Loucy (cell line): ENCODE measurements at regions not wholly inside any gene's neighbourhood (a gene's known extent, or its start where the extent isn't known, plus 50 kb on each side); places are given as distances from the start of the nearest gene placed in this dataset.

Experiments
- H2AFZ ChIP-seq: fragments of 200-600 bp; sonication (generic); 2 replicates; pipeline ENCODE4 v1.6.0; 2016; ENCODE audit warnings: antibody characterized with exemption, mild to moderate bottlenecking, low read length, moderate library complexity
- H3F3A ChIP-seq: fragments of 200-600 bp; 2 replicates; pipeline ENCODE4 v1.6.0; 2016; ENCODE audit warnings: antibody characterized with exemption, low read depth, mild to moderate bottlenecking
- H3K27me3 ChIP-seq: fragments of 200-600 bp; sonication (generic); 2 replicates; pipeline ENCODE4 v1.6.1; 2014; ENCODE audit warnings: low read length, mild to moderate bottlenecking; ENCODE audit not compliant: insufficient read depth, poor library complexity, severe bottlenecking
- H3K36me3 ChIP-seq: fragments of 200-600 bp; sonication (generic); 2 replicates; pipeline ENCODE4 v1.6.1; 2016; ENCODE audit warnings: low read length; ENCODE audit not compliant: insufficient read depth
- H3K4me1 ChIP-seq: fragments of 200-600 bp; sonication (generic); 2 replicates; pipeline ENCODE4 v1.5.1; 2014; ENCODE audit warnings: low read length, mild to moderate bottlenecking; ENCODE audit not compliant: insufficient read depth, poor library complexity, severe bottlenecking
- H3K4me2 ChIP-seq: fragments of 200-600 bp; sonication (generic); 2 replicates; pipeline ENCODE4 v1.6.0; 2014; ENCODE audit warnings: antibody characterized with exemption, low read length, low read depth, mild to moderate bottlenecking; ENCODE audit not compliant: poor library complexity, severe bottlenecking
- H3K4me3 ChIP-seq: fragments of 200-600 bp; sonication (generic); 2 replicates; pipeline ENCODE4 v1.5.1; 2014; ENCODE audit warnings: low read length, mild to moderate bottlenecking, mixed read lengths; ENCODE audit not compliant: poor library complexity, severe bottlenecking
- H3K79me2 ChIP-seq: fragments of 200-600 bp; sonication (generic); 2 replicates; pipeline ENCODE4 v1.6.1; 2014; ENCODE audit warnings: low read length; ENCODE audit not compliant: insufficient read depth
- H3K9ac ChIP-seq: fragments of 200-600 bp; sonication (generic); 2 replicates; pipeline ENCODE4 v1.6.0; 2014; ENCODE audit warnings: mild to moderate bottlenecking, low read depth, low read length, moderate library complexity; ENCODE audit not compliant: poor library complexity, severe bottlenecking
- H3K9me2 ChIP-seq: fragments of 200-600 bp; sonication (generic); replicated peaks from 2 replicates; pipeline ENCODE4 v1.6.1; 2016; ENCODE audit warnings: low read depth, low read length, mixed read lengths
- H3K9me3 ChIP-seq: fragments of 200-600 bp; sonication (generic); 2 replicates; pipeline ENCODE4 v1.6.1; 2014; ENCODE audit warnings: mild to moderate bottlenecking, antibody characterized with exemption, low read length, low read depth; ENCODE audit not compliant: insufficient read depth
- H4K20me1 ChIP-seq: fragments of 200-600 bp; sonication (generic); 2 replicates; pipeline ENCODE4 v1.6.0; 2014; ENCODE audit warnings: antibody characterized with exemption, low read length, mild to moderate bottlenecking; ENCODE audit not compliant: insufficient read depth, poor library complexity, severe bottlenecking
- EZH2phosphoT487 ChIP-seq: fragments of 200-600 bp; IDR thresholded peaks from 2 replicates; pipeline ENCODE4 v1.6.1; 2018; ENCODE audit warnings: antibody characterized with exemption, mild to moderate bottlenecking, moderate library complexity, borderline replicate concordance
- TF ChIP-seq, protein P1 (sequence below): fragments of 200-600 bp; sonication (generic); conservative IDR thresholded peaks from 2 replicates; pipeline ENCODE4 v1.5.1; 2014; ENCODE audit warnings: mild to moderate bottlenecking, antibody characterized with exemption, low read length

DNA sequence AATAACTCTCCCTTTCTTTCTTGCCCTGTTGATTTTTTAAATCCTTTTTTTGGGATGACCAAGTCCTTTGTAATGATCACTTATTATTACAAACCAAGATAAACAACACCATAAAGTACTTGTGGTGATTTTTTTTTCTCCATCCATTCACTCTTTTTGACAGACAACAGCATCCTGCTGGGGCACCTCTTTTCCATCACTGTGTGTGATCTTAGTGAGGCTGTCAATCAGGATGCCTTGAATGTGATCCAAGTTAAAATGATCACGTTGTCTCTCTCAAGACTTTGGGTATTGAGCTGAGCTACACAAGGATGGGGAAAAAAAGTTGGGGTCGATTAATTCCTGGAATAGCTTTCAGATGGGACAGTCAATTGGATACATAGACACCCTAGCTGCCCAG is 73.6 kb upstream of the PPP2R2B start:
- H3K9ac ChIP-seq = no peak overlapping the region
- H3K27me3 ChIP-seq = no peaks in the 10 kb centered on the region
- no peak overlapping the region for H2AFZ ChIP-seq
- H3K36me3 ChIP-seq = no peaks in the 10 kb centered on the region
- H3K4me1 ChIP-seq = no peaks in the 10 kb centered on the region
- H3K9me3 ChIP-seq = no peaks in the 10 kb centered on the region
- H3K4me3 ChIP-seq = no peak overlapping the region
- no peak overlapping the region for H3K4me2 ChIP-seq
- no peaks in the 10 kb centered on the region for H3K79me2 ChIP-seq
- no peak for TF ChIP-seq EZH2phosphoT487
- TF ChIP-seq, protein P1, sequence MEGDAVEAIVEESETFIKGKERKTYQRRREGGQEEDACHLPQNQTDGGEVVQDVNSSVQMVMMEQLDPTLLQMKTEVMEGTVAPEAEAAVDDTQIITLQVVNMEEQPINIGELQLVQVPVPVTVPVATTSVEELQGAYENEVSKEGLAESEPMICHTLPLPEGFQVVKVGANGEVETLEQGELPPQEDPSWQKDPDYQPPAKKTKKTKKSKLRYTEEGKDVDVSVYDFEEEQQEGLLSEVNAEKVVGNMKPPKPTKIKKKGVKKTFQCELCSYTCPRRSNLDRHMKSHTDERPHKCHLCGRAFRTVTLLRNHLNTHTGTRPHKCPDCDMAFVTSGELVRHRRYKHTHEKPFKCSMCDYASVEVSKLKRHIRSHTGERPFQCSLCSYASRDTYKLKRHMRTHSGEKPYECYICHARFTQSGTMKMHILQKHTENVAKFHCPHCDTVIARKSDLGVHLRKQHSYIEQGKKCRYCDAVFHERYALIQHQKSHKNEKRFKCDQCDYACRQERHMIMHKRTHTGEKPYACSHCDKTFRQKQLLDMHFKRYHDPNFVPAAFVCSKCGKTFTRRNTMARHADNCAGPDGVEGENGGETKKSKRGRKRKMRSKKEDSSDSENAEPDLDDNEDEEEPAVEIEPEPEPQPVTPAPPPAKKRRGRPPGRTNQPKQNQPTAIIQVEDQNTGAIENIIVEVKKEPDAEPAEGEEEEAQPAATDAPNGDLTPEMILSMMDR = no peak
- no peaks in the 10 kb centered on the region for H3K9me2 ChIP-seq
- H4K20me1 ChIP-seq = no peaks in the 10 kb centered on the region
- H3F3A ChIP-seq = no peaks in the 10 kb centered on the region

DNA sequence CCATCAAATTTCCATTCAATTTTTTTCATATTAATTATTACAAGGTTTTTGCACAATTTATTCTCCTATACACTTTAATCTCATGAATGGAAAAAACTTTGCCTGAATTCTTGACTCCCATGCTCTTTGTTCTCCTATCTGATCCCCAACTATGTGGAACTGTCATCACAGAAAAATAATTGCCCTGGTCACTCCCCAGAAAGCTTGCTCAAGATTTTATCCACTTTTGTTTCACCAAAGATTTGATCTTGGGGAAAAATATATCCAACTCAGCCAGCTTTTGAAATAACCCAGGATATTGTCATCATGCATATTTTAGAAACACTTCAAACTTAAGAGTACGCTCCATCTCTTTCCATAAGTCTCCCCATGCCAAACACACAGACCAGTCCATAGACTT is 77.7 kb upstream of the PPP2R2B start:
- H3K9me3 ChIP-seq = no peaks in the 10 kb centered on the region
- H3K36me3 ChIP-seq = no peaks in the 10 kb centered on the region
- no peak overlapping the region for H3K4me3 ChIP-seq
- no peaks in the 10 kb centered on the region for H3F3A ChIP-seq
- no peaks in the 10 kb centered on the region for H4K20me1 ChIP-seq
- TF ChIP-seq EZH2phosphoT487 = no peak
- TF ChIP-seq, protein P1 = no peak
- H3K79me2 ChIP-seq = no peaks in the 10 kb centered on the region
- H3K4me1 ChIP-seq = no peaks in the 10 kb centered on the region
- no peaks in the 10 kb centered on the region for H3K9me2 ChIP-seq
- H3K9ac ChIP-seq = no peak overlapping the region
- H3K27me3 ChIP-seq = no peaks in the 10 kb centered on the region
- no peak overlapping the region for H3K4me2 ChIP-seq
- no peak overlapping the region for H2AFZ ChIP-seq

DNA sequence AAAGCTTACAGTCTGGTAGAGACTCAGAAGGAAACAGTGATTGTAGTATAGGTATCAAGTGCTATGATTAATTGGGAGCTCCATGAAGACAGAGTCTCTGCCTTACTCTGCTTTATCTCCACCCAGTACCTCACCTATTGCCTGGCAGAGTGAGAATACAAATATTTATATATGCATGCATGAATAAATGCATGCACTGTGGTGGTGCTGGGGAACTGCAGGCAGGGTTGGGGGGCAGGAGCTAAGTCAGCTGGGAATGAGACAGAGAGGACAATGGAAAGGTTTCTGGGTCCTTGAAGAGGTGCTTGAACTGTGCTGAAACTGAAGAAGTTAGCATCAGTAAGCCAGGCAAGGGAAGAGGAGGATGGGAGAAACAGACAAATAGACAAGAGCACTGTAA is 80.8 kb upstream of the PPP2R2B start:
- TF ChIP-seq EZH2phosphoT487 = no peak
- TF ChIP-seq, protein P1 = no peak
- H3K9me2 ChIP-seq = no peaks in the 10 kb centered on the region
- no peaks in the 10 kb centered on the region for H3K27me3 ChIP-seq
- no peak overlapping the region for H3K9ac ChIP-seq
- no peak overlapping the region for H2AFZ ChIP-seq
- no peaks in the 10 kb centered on the region for H3F3A ChIP-seq
- no peaks in the 10 kb centered on the region for H3K4me1 ChIP-seq
- H3K36me3 ChIP-seq = no peaks in the 10 kb centered on the region
- H3K9me3 ChIP-seq = no peaks in the 10 kb centered on the region
- H3K4me3 ChIP-seq = no peak overlapping the region
- no peak overlapping the region for H3K4me2 ChIP-seq
- H3K79me2 ChIP-seq = no peaks in the 10 kb centered on the region
- H4K20me1 ChIP-seq = no peaks in the 10 kb centered on the region
